ENCODE measurements at regions not wholly inside any gene's neighbourhood (a gene's known extent, or its start where the extent isn't known, plus 50 kb on each side); places are given as distances from the start of the nearest gene placed in this dataset.

DNA sequence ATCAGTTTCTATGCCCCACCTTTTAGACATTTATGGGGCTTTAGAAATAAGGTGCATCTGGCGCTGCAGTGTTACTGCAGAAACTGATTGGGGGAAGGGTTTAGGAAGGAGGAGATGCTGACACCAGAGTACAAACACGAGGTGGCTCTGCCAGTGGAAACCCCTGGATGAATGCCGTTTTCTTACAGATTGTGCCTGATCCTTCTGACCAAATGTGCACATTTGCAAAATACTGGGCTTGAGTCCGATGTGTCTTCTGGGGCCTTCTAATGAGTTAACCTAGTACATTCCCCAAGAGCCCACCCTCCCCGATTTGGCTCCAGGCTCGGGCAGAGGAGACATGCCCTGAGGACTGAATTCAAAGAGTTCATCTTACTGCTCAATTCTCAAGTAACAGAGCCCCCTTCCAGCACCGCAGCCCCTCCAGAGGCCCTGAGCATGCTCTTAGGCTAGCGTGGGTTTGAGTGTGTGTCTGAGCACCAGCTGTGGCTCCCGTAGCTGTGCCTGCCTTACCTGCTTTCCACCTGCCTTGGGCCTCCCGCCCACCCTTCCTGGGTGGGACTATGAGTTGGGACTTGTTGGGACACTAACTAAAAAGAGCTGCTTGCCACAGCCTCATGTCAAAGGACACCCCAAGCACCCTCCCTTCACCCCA is 116.7 kb upstream of the COPS8 start:
- no peak for TF ChIP-seq EZH2 (IDR thresholded peaks at IDR 0.05; ENCODE audit: borderline replicate concordance)
- TF ChIP-seq, protein P1, sequence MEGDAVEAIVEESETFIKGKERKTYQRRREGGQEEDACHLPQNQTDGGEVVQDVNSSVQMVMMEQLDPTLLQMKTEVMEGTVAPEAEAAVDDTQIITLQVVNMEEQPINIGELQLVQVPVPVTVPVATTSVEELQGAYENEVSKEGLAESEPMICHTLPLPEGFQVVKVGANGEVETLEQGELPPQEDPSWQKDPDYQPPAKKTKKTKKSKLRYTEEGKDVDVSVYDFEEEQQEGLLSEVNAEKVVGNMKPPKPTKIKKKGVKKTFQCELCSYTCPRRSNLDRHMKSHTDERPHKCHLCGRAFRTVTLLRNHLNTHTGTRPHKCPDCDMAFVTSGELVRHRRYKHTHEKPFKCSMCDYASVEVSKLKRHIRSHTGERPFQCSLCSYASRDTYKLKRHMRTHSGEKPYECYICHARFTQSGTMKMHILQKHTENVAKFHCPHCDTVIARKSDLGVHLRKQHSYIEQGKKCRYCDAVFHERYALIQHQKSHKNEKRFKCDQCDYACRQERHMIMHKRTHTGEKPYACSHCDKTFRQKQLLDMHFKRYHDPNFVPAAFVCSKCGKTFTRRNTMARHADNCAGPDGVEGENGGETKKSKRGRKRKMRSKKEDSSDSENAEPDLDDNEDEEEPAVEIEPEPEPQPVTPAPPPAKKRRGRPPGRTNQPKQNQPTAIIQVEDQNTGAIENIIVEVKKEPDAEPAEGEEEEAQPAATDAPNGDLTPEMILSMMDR (IDR thresholded peaks at IDR 0.05; ENCODE audit: poor library complexity), result no peak
